ENCODE measurements at regions not wholly inside any gene's neighbourhood (a gene's known extent, or its start where the extent isn't known, plus 50 kb on each side); places are given as distances from the start of the nearest gene placed in this dataset.
A peak's percentile ranks its signal among the peaks of the same experiment; 100 is the strongest.

GRCh38 chr1:227449741-227450441 lies 113.5 kb upstream of the ZNF678 start:
- no peak for DNase-seq

GRCh38 chr1:227449051-227449450 lies 114.3 kb upstream of the ZNF678 start:
- DNase-seq: peak; percentile 38

- no peak for DNase-seq
These were observed 115.8 kb upstream of the ZNF678 start for GRCh38 chr1:227447531-227447990.

- no peak for DNase-seq
These were observed 117.6 kb upstream of the ZNF678 start for GRCh38 chr1:227445746-227446145.

GRCh38 chr1:227445092-227445674 lies 118.2 kb upstream of the ZNF678 start:
- DNase-seq: no peak

GRCh38 chr1:227440182-227440581 lies 121.9 kb upstream of the CDC42BPA start:
- DNase-seq: no peak

GRCh38 chr1:227437495-227438008 lies 119.3 kb upstream of the CDC42BPA start:
- peak; percentile 7 for DNase-seq

- DNase-seq: no peak
These were observed 116.6 kb upstream of the CDC42BPA start for GRCh38 chr1:227434808-227435444.

- no peak for DNase-seq
These were observed 115.5 kb upstream of the CDC42BPA start for GRCh38 chr1:227433663-227434341.

- DNase-seq: no peak
These were observed 114.7 kb upstream of the CDC42BPA start for GRCh38 chr1:227432981-227433380.

GRCh38 chr1:227432181-227432535 lies 113.9 kb upstream of the CDC42BPA start:
- no peak for DNase-seq

- DNase-seq: no peak
These were observed 111.4 kb upstream of the CDC42BPA start for GRCh38 chr1:227429447-227430359.

GRCh38 chr1:227428803-227429202 lies 110.5 kb upstream of the CDC42BPA start:
- DNase-seq: no peak

GRCh38 chr1:227427411-227427810 lies 109.1 kb upstream of the CDC42BPA start:
- no peak for DNase-seq

GRCh38 chr1:227424953-227425352 lies 106.7 kb upstream of the CDC42BPA start:
- DNase-seq: no peak

GRCh38 chr1:227424159-227424680 lies 105.9 kb upstream of the CDC42BPA start:
- DNase-seq: no peak

- no peak for DNase-seq
These were observed 104.3 kb upstream of the CDC42BPA start for GRCh38 chr1:227422581-227422980.

GRCh38 chr1:227420147-227420546 lies 101.9 kb upstream of the CDC42BPA start:
- DNase-seq: no peak

GRCh38 chr1:227417756-227418480 lies 99.6 kb upstream of the CDC42BPA start:
- no peak for DNase-seq

- DNase-seq: no peak
These were observed 98.0 kb upstream of the CDC42BPA start for GRCh38 chr1:227416156-227416830.

Data from activated CD4-positive, alpha-beta T cell treated with anti-CD3 and anti-CD28 coated beads, Interleukin-2, amount 50 U/mL, for 16 hours (primary cell).